ENCODE measurements at regions not wholly inside any gene's neighbourhood (a gene's known extent, or its start where the extent isn't known, plus 50 kb on each side); places are given as distances from the start of the nearest gene placed in this dataset.

- TF ChIP-seq PKNOX1 (IDR thresholded peaks at IDR 0.05) (no peak), TARDBP (IDR thresholded peaks at IDR 0.05) (no peak), SP1 (IDR thresholded peaks at IDR 0.05) (no peak), SUZ12 (IDR thresholded peaks at IDR 0.05) (no peak), FOXA1 (IDR thresholded peaks at IDR 0.05) (no peak), ELF4 (IDR thresholded peaks at IDR 0.05) (no peak), FOXM1 (IDR thresholded peaks at IDR 0.05; ENCODE audit: borderline replicate concordance) (no peak), BHLHE40 (IDR thresholded peaks at IDR 0.05; ENCODE audit: borderline replicate concordance) (no peak), FOXK2 (IDR thresholded peaks at IDR 0.05) (no peak), ZNF384 (IDR thresholded peaks at IDR 0.05) (no peak), NFRKB (IDR thresholded peaks at IDR 0.05) (no peak), ARNT (IDR thresholded peaks at IDR 0.05) (no peak), HDGF (IDR thresholded peaks at IDR 0.05; ENCODE audit: borderline replicate concordance) (no peak), CTBP1 (IDR thresholded peaks at IDR 0.05; ENCODE audit: borderline replicate concordance) (no peak)
Observed at GRCh38 chr19:28641395-28641794, 571.6 kb downstream of the UQCRFS1 start.
